Activated B cell treated with CpG ODN at 0.5 μM for 24 hours (primary cell): ENCODE measurements at regions not wholly inside any gene's neighbourhood (a gene's known extent, or its start where the extent isn't known, plus 50 kb on each side); places are given as distances from the start of the nearest gene placed in this dataset.
"Not testable (repeated sequence)": the region's sequence is repeated elsewhere in the genome, so short reads cannot be mapped to it uniquely, and the experiment has no call there.

ENCODE experiments used
- ATAC-seq: fragments of 200-7000 bp; cut with Tn5 transposase; one replicate; pipeline ENCODE4 v1.10.0; 2021; ENCODE audit warnings: low read depth, mild to moderate bottlenecking, moderate library complexity
- CTCF ChIA-PET: fragments of 350-600 bp; sonication (Branson Sonifier 250); formaldehyde crosslinking; loops from one replicate; lab custom pipeline; 2021; ENCODE audit warnings: antibody characterized with exemption; lab: Charles Lee
- POLR2A ChIA-PET: fragments of 350-600 bp; sonication (Branson Sonifier 250); formaldehyde crosslinking; loops from one replicate; lab custom pipeline; 2021; ENCODE audit warnings: antibody characterized with exemption; lab: Charles Lee
- DNase-seq: peaks from one replicate; pipeline ENCODE4 v3.0.0; 2022
- H3K27ac Mint-ChIP-seq: one replicate; pipeline ENCODE4 v1.8.0; 2020; ENCODE audit warnings: mixed read lengths
- H3K27me3 Mint-ChIP-seq: one replicate; pipeline ENCODE4 v1.8.0; 2021; ENCODE audit warnings: mixed read lengths
- H3K36me3 Mint-ChIP-seq: one replicate; pipeline ENCODE4 v1.8.0; 2021; ENCODE audit warnings: low read depth, mixed read lengths
- H3K4me1 Mint-ChIP-seq: one replicate; pipeline ENCODE4 v1.8.0; 2021; ENCODE audit warnings: mixed read lengths
- H3K4me3 Mint-ChIP-seq: one replicate; pipeline ENCODE4 v1.8.0; 2020; ENCODE audit warnings: mild to moderate bottlenecking, mixed read lengths
- H3K9me3 Mint-ChIP-seq: one replicate; pipeline ENCODE4 v1.8.0; 2020; ENCODE audit warnings: mixed read lengths
- intact Hi-C: fragments of 100-400 bp; cut with micrococcal nuclease; formaldehyde crosslinking; loops from one replicate; pipeline ENCODE4 v1.15.1; 2024
- TF ChIP-seq, protein P1 (sequence below): fragments of 200-600 bp; IDR thresholded peaks from one replicate; pipeline ENCODE4 v1.8.0; 2022; ENCODE audit warnings: antibody characterized with exemption, mild to moderate bottlenecking

- intact Hi-C loops, result no loop called here
- Mint-ChIP-seq H3K4me1 (no peaks in the 10 kb centered on the region), H3K36me3 (no peaks in the 10 kb centered on the region), H3K27ac (no peak overlapping the region), H3K4me3 (no peak overlapping the region), H3K27me3 (no peaks in the 10 kb centered on the region), H3K9me3 (no peaks in the 10 kb centered on the region)
- no peak for ATAC-seq
- ChIA-PET CTCF (no interaction called here), POLR2A (no interaction called here)
- TF ChIP-seq, protein P1, sequence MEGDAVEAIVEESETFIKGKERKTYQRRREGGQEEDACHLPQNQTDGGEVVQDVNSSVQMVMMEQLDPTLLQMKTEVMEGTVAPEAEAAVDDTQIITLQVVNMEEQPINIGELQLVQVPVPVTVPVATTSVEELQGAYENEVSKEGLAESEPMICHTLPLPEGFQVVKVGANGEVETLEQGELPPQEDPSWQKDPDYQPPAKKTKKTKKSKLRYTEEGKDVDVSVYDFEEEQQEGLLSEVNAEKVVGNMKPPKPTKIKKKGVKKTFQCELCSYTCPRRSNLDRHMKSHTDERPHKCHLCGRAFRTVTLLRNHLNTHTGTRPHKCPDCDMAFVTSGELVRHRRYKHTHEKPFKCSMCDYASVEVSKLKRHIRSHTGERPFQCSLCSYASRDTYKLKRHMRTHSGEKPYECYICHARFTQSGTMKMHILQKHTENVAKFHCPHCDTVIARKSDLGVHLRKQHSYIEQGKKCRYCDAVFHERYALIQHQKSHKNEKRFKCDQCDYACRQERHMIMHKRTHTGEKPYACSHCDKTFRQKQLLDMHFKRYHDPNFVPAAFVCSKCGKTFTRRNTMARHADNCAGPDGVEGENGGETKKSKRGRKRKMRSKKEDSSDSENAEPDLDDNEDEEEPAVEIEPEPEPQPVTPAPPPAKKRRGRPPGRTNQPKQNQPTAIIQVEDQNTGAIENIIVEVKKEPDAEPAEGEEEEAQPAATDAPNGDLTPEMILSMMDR, result no peak
- no peak for DNase-seq
These were observed 296.7 kb upstream of the FGF13 start for GRCh38 chrX:139008185-139008584.

- POLR2A ChIA-PET, H3K9me3 Mint-ChIP-seq, intact Hi-C loops, CTCF ChIA-PET, H3K4me3 Mint-ChIP-seq, H3K27ac Mint-ChIP-seq, H3K36me3 Mint-ChIP-seq, ATAC-seq, H3K4me1 Mint-ChIP-seq, H3K27me3 Mint-ChIP-seq, DNase-seq: not testable (repeated sequence)
These were observed 292.5 kb upstream of the FGF13 start for GRCh38 chrX:139003856-139004527.

DNA sequence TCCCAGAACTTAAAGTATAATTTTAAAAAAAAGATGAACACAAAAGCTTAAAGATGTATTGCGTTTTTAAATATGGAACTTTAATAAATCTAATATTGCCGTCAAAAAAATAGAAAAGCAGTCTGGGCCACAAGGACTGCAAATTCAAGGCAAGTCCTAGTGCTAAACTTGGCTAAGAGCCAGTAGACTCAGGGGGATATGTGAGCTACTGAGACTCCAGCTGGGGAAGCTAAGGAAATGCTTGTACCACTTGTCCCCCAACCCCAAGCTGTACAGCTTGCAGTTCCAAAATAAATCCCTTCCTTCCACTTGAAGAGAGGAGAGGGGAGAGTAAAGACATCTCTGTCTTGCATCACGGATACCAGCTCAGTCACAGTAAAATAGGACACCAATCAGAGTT lies 290.8 kb upstream of the FGF13 start:
- H3K27me3 Mint-ChIP-seq, result no peaks in the 10 kb centered on the region
- ATAC-seq, result no peak

DNA sequence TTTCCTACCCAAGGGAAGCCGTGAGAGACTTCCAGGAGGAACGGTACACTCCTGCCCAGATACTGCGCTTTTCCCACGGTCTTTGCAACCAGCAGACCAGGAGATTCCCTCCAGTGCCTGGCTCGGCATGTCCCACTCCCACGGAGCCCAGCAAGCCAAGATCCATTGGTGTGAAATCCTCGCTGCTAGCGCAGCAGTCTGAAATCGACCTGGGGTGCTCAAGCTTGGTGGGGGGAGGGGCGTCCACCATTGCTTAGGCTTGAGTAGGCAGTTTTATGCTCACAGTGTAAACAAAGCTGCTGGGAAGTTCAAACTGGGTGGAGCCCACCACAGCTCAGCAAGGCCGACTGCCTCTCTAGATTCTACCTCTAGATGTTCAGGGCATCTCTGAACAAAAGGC lies 284.8 kb upstream of the FGF13 start:
- H3K4me1 Mint-ChIP-seq, result no peaks in the 10 kb centered on the region
- H3K9me3 Mint-ChIP-seq, result peaks cover 2% of the 10 kb centered on the region
- H3K4me3 Mint-ChIP-seq, result no peak overlapping the region
- no peak for ATAC-seq
- no peaks in the 10 kb centered on the region for H3K27me3 Mint-ChIP-seq
- no peak overlapping the region for H3K27ac Mint-ChIP-seq
- DNase-seq, result no peak
- no peaks in the 10 kb centered on the region for H3K36me3 Mint-ChIP-seq
- intact Hi-C loops, result no loop called here
- TF ChIP-seq, protein P1, result no peak
- CTCF ChIA-PET, result no interaction called here
- POLR2A ChIA-PET, result no interaction called here

More for the DNA sequence above, 290.8 kb upstream of the FGF13 start:
- ChIA-PET CTCF (no interaction called here), POLR2A (no interaction called here)
- no peak overlapping the region for H3K27ac Mint-ChIP-seq
- no peak for DNase-seq
- no peak overlapping the region for H3K4me3 Mint-ChIP-seq
- H3K4me1 Mint-ChIP-seq, result no peaks in the 10 kb centered on the region
- H3K36me3 Mint-ChIP-seq, result no peaks in the 10 kb centered on the region
- TF ChIP-seq, protein P1, result no peak
- intact Hi-C loops, result no loop called here
- H3K9me3 Mint-ChIP-seq, result no peaks in the 10 kb centered on the region

DNA sequence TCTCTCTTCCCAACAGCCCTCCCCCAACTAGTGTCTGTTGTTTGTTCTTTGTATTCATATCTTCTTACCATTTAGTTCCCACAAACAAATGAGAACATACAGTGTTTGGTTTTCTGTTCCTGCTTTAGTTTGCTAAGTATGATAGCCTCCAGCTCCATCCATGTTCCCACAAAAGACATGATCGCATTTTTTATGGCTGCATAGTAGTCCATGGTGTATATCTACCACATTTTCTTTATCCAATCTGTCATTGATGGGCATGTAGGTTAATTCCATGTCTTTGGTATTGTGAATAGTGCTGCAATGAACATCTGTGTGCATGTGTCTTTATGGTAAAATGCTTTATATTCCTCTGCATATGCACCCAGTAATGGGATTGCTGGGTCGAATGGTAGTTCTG lies 283.9 kb upstream of the FGF13 start:
- peaks cover 2% of the 10 kb centered on the region for H3K9me3 Mint-ChIP-seq
- POLR2A ChIA-PET, result no interaction called here
- CTCF ChIA-PET, result no interaction called here
- no peak overlapping the region for H3K27ac Mint-ChIP-seq
- no peak for ATAC-seq
- H3K27me3 Mint-ChIP-seq, result no peaks in the 10 kb centered on the region
- intact Hi-C loops, result no loop called here
- TF ChIP-seq, protein P1, result no peak
- H3K36me3 Mint-ChIP-seq, result no peaks in the 10 kb centered on the region
- H3K4me1 Mint-ChIP-seq, result no peaks in the 10 kb centered on the region
- no peak for DNase-seq
- H3K4me3 Mint-ChIP-seq, result no peak overlapping the region

- CTCF ChIA-PET, H3K4me1 Mint-ChIP-seq, H3K4me3 Mint-ChIP-seq, intact Hi-C loops, H3K27me3 Mint-ChIP-seq, DNase-seq, ATAC-seq, H3K27ac Mint-ChIP-seq, H3K9me3 Mint-ChIP-seq, POLR2A ChIA-PET, H3K36me3 Mint-ChIP-seq: not testable (repeated sequence)
These were observed 278.9 kb upstream of the FGF13 start for GRCh38 chrX:138990425-138990824.
